ENCODE measurements at regions not wholly inside any gene's neighbourhood (a gene's known extent, or its start where the extent isn't known, plus 50 kb on each side); places are given as distances from the start of the nearest gene placed in this dataset.

- no peaks in the 10 kb centered on the region for H3K36me3 ChIP-seq
- TF ChIP-seq CTCF (IDR thresholded peaks at IDR 0.05), result no peak
- no peaks in the 10 kb centered on the region for H3K4me1 ChIP-seq
- no peaks in the 10 kb centered on the region for H3K9me3 ChIP-seq
- no peak for DNase-seq
- peaks cover 0 to 14% of the 10 kb centered on the region in 2 donors for H3K27me3 ChIP-seq
- intact Hi-C loops (cut with DNase I; ENCODE audit: low total_unique reads), result no loop called here
- no peak overlapping the region for H3K4me3 ChIP-seq
- no peak overlapping the region for H3K27ac ChIP-seq
These were observed 247.5 kb upstream of the GALNT17 start for GRCh38 chr7:70884440-70884764.

GRCh38 chr7:70884809-70885208 is 247.1 kb upstream of the GALNT17 start:
- no peak for TF ChIP-seq CTCF (IDR thresholded peaks at IDR 0.05)
- intact Hi-C loops (cut with DNase I; ENCODE audit: low total_unique reads), result no loop called here
- Histone ChIP-seq H3K36me3 (no peaks in the 10 kb centered on the region), H3K27ac (no peak overlapping the region), H3K9me3 (no peaks in the 10 kb centered on the region), H3K27me3 (peaks cover 0 to 11% of the 10 kb centered on the region in 2 donors), H3K4me1 (no peaks in the 10 kb centered on the region), H3K4me3 (no peak overlapping the region)
- DNase-seq, result no peak

- intact Hi-C loops (cut with DNase I; ENCODE audit: low total_unique reads), result no loop called here
- H3K27me3 ChIP-seq, result peaks cover 0 to 6% of the 10 kb centered on the region in 2 donors
- no peaks in the 10 kb centered on the region for H3K4me1 ChIP-seq
- no peak for TF ChIP-seq CTCF (IDR thresholded peaks at IDR 0.05)
- H3K4me3 ChIP-seq, result no peak overlapping the region
- H3K36me3 ChIP-seq, result no peaks in the 10 kb centered on the region
- no peak for DNase-seq
- no peak overlapping the region for H3K27ac ChIP-seq
- peaks cover 0 to 11% (median 7%) of the 10 kb centered on the region in 3 donors for H3K9me3 ChIP-seq
These were observed 245.4 kb upstream of the GALNT17 start for GRCh38 chr7:70886547-70886946.

- DNase-seq, result no peak
- Histone ChIP-seq H3K4me1 (no peaks in the 10 kb centered on the region), H3K9me3 (peaks cover 0 to 11% (median 7%) of the 10 kb centered on the region in 3 donors), H3K4me3 (no peak overlapping the region), H3K27me3 (peaks cover 0 to 6% of the 10 kb centered on the region in 2 donors), H3K36me3 (no peaks in the 10 kb centered on the region), H3K27ac (no peak overlapping the region)
- no peak for TF ChIP-seq CTCF (IDR thresholded peaks at IDR 0.05)
- intact Hi-C loops (cut with DNase I; ENCODE audit: low total_unique reads), result no loop called here
These were observed 244.8 kb upstream of the GALNT17 start for GRCh38 chr7:70887186-70887585.

- no peak for DNase-seq
- Histone ChIP-seq H3K4me3 (no peak overlapping the region), H3K4me1 (no peaks in the 10 kb centered on the region), H3K9me3 (peaks cover 0 to 11% (median 7%) of the 10 kb centered on the region in 3 donors), H3K27ac (no peak overlapping the region), H3K27me3 (no peaks in the 10 kb centered on the region), H3K36me3 (no peaks in the 10 kb centered on the region)
- TF ChIP-seq CTCF (IDR thresholded peaks at IDR 0.05), result no peak
- intact Hi-C loops (cut with DNase I; ENCODE audit: low total_unique reads), result no loop called here
These were observed 241.6 kb upstream of the GALNT17 start for GRCh38 chr7:70890147-70890969.

Measured in tibial artery (tissue), 4 donors.